ENCODE measurements at regions not wholly inside any gene's neighbourhood (a gene's known extent, or its start where the extent isn't known, plus 50 kb on each side); places are given as distances from the start of the nearest gene placed in this dataset.

- TF ChIP-seq RAD21 (conservative IDR thresholded peaks at IDR 0.05 in 1 of 2, IDR thresholded peaks at IDR 0.05 in 1 of 2): no peak
- TF ChIP-seq ZFP36 (IDR thresholded peaks at IDR 0.05; ENCODE audit: borderline replicate concordance, partially characterized antibody): no peak
- TF ChIP-seq KDM5A (IDR thresholded peaks at IDR 0.05): no peak
- TF ChIP-seq SMC3 (IDR thresholded peaks at IDR 0.05): no peak
- no peak for TF ChIP-seq MAX (IDR thresholded peaks at IDR 0.05)
- TF ChIP-seq TFCP2L1 (CRISPR knock-in tag; IDR thresholded peaks at IDR 0.05): no peak
- TF ChIP-seq CEBPB (IDR thresholded peaks at IDR 0.05): no peak
- no peak for TF ChIP-seq CTCF (IDR thresholded peaks at IDR 0.05)
- TF ChIP-seq MAFK (IDR thresholded peaks at IDR 0.05; ENCODE audit: partially characterized antibody): no peak
- TF ChIP-seq RCOR1 (IDR thresholded peaks at IDR 0.05; ENCODE audit: low read depth, low read length): no peak
- TF ChIP-seq KDM1A (IDR thresholded peaks at IDR 0.05; ENCODE audit: low read depth): no peak
Observed at GRCh38 chr5:93902288-93902687, 160.9 kb upstream of the POU5F2 start.
